OCI-LY7 (cell line): ENCODE measurements at regions not wholly inside any gene's neighbourhood (a gene's known extent, or its start where the extent isn't known, plus 50 kb on each side); places are given as distances from the start of the nearest gene placed in this dataset.

Experiments
- BruUV-seq: library from RNA; stranded (reverse); fragments of 400-500 nt; replicated peaks from 2 replicates; lab custom pipeline; 2021; lab: Mats Ljungman, UMichigan
- CTCF ChIA-PET: fragments of 300-600 bp; sonication (Branson Sonifier 250); formaldehyde crosslinking; loops from one replicate; lab custom pipeline; 2022; ENCODE audit warnings: antibody characterized with exemption; ENCODE audit not compliant: unreplicated experiment; lab: Charles Lee
- POLR2A ChIA-PET: fragments of 300-600 bp; sonication (Branson Sonifier 250); formaldehyde crosslinking; loops from one replicate; lab custom pipeline; 2022; ENCODE audit warnings: antibody characterized with exemption; lab: Charles Lee
- DNase-seq: peaks from one replicate; pipeline ENCODE4 v3.0.0-alpha.2; 2015; ENCODE audit warnings: low spot score
- H2AFZ ChIP-seq: fragments of 200-600 bp; sonication (generic), shearing (Covaris generic); 2 replicates; pipeline ENCODE4 v1.6.1; 2014; ENCODE audit warnings: mild to moderate bottlenecking, antibody characterized with exemption, low read length, moderate library complexity
- H3K27ac ChIP-seq: fragments of 200-600 bp; sonication (generic); 2 replicates; pipeline ENCODE4 v1.5.1; 2014; ENCODE audit warnings: mixed run types, low read depth, mild to moderate bottlenecking, moderate library complexity, low read length, inconsistent platforms; ENCODE audit not compliant: poor library complexity, severe bottlenecking
- H3K36me3 ChIP-seq: fragments of 200-600 bp; sonication (generic); 2 replicates; pipeline ENCODE4 v1.6.1; 2014; ENCODE audit warnings: mild to moderate bottlenecking, antibody characterized with exemption, low read length, moderate library complexity, mixed read lengths; ENCODE audit not compliant: insufficient read depth
- H3K4me1 ChIP-seq: fragments of 200-600 bp; sonication (generic); 2 replicates; pipeline ENCODE4 v1.5.1; 2014; ENCODE audit warnings: mild to moderate bottlenecking, low read length; ENCODE audit not compliant: insufficient read depth, poor library complexity, severe bottlenecking
- H3K4me2 ChIP-seq: fragments of 200-600 bp; sonication (generic); 2 replicates; pipeline ENCODE4 v1.6.1; 2014; ENCODE audit warnings: mild to moderate bottlenecking, low read length
- H3K4me3 ChIP-seq: fragments of 200-600 bp; sonication (generic); 2 replicates; pipeline ENCODE4 v1.5.1; 2014; ENCODE audit warnings: mild to moderate bottlenecking, low read depth, low read length; ENCODE audit not compliant: poor library complexity, severe bottlenecking
- H3K79me2 ChIP-seq: fragments of 200-600 bp; sonication (generic); 2 replicates; pipeline ENCODE4 v1.6.1; 2016; ENCODE audit warnings: low read depth, mild to moderate bottlenecking, low read length, moderate library complexity, mixed read lengths; ENCODE audit not compliant: insufficient read depth
- H3K9me2 ChIP-seq: fragments of 200-600 bp; sonication (generic); 2 replicates; pipeline ENCODE4 v1.6.1; 2016; ENCODE audit warnings: mild to moderate bottlenecking, low read length, mixed read lengths; ENCODE audit not compliant: insufficient read depth
- H3K9me3 ChIP-seq: fragments of 200-600 bp; sonication (generic); 2 replicates; pipeline ENCODE4 v1.6.1; 2014; ENCODE audit warnings: mild to moderate bottlenecking, mixed run types, low read length, mixed read lengths
- H4K20me1 ChIP-seq: fragments of 200-600 bp; sonication (generic); 2 replicates; pipeline ENCODE4 v1.6.1; 2014; ENCODE audit warnings: mild to moderate bottlenecking, antibody characterized with exemption, low read length, moderate library complexity, mixed read lengths; ENCODE audit not compliant: insufficient read depth
- EZH2phosphoT487 ChIP-seq: fragments of 200-600 bp; sonication (generic); IDR thresholded peaks from 2 replicates; pipeline ENCODE4 v1.6.1; 2018; ENCODE audit warnings: low read depth, borderline replicate concordance, mild to moderate bottlenecking, mixed run types, antibody characterized with exemption, low read length, moderate library complexity, mixed read lengths
- intact Hi-C: fragments of 100-400 bp; cut with micrococcal nuclease; formaldehyde crosslinking; loops from one replicate; pipeline ENCODE4 v1.10.0; 2022; ENCODE audit not compliant: unreplicated experiment
- TF ChIP-seq, protein P1 (sequence below): fragments of 200-600 bp; sonication (generic); conservative IDR thresholded peaks from 2 replicates; pipeline ENCODE4 v1.5.1; 2014; ENCODE audit warnings: mild to moderate bottlenecking, antibody characterized with exemption, low read length, moderate library complexity, mixed read lengths

DNA sequence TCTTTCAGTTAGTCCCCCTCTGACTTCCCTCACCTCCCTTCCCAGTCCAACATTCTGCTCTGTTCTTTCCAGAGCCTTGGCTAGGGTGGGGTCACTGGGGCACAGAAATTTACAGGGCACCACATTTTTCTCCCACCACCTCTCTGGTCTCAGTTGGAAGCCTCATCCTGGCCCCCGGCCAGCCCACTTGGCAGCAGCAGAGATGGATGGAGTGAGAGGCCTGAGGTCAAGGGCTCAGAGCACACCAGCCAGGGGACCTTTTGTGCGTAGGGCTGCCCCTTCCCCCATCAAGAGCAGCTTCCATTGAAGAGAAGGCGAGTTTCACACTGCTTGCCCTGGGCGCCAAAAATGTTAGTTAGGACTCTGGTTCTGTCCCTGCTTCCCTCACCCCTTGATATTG is 230.9 kb downstream of the SOX3 start:
- POLR2A ChIA-PET = no interaction called here
- H3K4me3 ChIP-seq = no peak overlapping the region

DNA sequence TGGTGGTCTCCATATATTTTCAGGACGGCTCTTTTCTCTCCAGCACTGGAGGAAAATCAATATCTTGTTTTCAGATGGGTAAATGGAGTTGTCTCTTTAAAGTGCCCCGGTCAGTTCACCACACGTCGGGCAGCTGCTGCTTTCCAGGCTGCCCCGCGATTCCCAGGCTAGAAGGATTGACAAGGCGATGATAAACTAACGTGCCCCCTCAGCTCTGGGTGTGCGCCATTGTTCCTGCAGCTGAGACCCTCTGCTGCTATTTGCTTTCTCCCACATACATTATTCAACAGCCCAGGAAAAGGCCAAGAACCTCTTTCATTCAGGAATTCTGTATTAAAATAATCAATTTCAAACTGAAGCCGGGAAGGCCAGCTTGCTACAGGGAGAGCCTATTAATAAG is 254.5 kb downstream of the SOX3 start:
- Histone ChIP-seq H3K4me3 (no peak overlapping the region), H3K27ac (no peak overlapping the region), H3K9me3 (no peaks in the 10 kb centered on the region), H4K20me1 (no peaks in the 10 kb centered on the region), H3K9me2 (no peaks in the 10 kb centered on the region), H3K36me3 (no peaks in the 10 kb centered on the region), H3K4me2 (no peak overlapping the region), H3K4me1 (no peaks in the 10 kb centered on the region), H2AFZ (no peak overlapping the region), H3K79me2 (no peaks in the 10 kb centered on the region)
- CTCF ChIA-PET = no interaction called here
- BruUV-seq = no TSS peak
- intact Hi-C loops = no loop called here
- POLR2A ChIA-PET = no interaction called here
- DNase-seq = no peak
- no peak for TF ChIP-seq EZH2phosphoT487
- TF ChIP-seq, protein P1, sequence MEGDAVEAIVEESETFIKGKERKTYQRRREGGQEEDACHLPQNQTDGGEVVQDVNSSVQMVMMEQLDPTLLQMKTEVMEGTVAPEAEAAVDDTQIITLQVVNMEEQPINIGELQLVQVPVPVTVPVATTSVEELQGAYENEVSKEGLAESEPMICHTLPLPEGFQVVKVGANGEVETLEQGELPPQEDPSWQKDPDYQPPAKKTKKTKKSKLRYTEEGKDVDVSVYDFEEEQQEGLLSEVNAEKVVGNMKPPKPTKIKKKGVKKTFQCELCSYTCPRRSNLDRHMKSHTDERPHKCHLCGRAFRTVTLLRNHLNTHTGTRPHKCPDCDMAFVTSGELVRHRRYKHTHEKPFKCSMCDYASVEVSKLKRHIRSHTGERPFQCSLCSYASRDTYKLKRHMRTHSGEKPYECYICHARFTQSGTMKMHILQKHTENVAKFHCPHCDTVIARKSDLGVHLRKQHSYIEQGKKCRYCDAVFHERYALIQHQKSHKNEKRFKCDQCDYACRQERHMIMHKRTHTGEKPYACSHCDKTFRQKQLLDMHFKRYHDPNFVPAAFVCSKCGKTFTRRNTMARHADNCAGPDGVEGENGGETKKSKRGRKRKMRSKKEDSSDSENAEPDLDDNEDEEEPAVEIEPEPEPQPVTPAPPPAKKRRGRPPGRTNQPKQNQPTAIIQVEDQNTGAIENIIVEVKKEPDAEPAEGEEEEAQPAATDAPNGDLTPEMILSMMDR = no peak

More for the DNA sequence above, 230.9 kb downstream of the SOX3 start:
- H3K27ac ChIP-seq = no peak overlapping the region
- H3K4me1 ChIP-seq = no peaks in the 10 kb centered on the region
- no peaks in the 10 kb centered on the region for H3K9me2 ChIP-seq
- CTCF ChIA-PET = no interaction called here
- no peak overlapping the region for H2AFZ ChIP-seq
- no peak overlapping the region for H3K4me2 ChIP-seq
- TF ChIP-seq, protein P1 = no peak
- no peak for TF ChIP-seq EZH2phosphoT487
- H3K9me3 ChIP-seq = no peaks in the 10 kb centered on the region
- no TSS peak for BruUV-seq
- no peak for DNase-seq
- no peaks in the 10 kb centered on the region for H3K36me3 ChIP-seq
- intact Hi-C loops = no loop called here
- H4K20me1 ChIP-seq = no peaks in the 10 kb centered on the region
- H3K79me2 ChIP-seq = no peaks in the 10 kb centered on the region

DNA sequence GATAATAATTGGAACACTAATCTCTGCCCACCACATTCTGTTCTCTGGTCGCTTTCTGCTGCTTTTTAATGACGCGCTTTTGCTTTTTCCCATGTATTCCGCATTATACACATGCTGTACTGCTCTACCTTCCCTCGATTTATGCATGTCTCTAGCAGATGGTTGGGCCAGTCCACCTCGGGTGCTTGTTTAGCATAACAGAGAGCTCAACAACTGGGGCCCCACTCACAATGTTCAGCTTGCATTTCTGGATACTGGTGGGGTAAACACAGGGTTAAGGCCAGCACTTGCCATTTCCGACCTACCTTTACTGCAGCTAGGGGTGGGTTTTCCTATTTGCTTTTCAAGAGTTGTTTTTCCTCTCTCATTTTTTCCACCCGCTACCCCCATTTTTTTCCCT is 255.8 kb downstream of the SOX3 start:
- intact Hi-C loops = no loop called here
- H3K9me2 ChIP-seq = no peaks in the 10 kb centered on the region

More for the DNA sequence above, 255.8 kb downstream of the SOX3 start:
- Histone ChIP-seq H3K79me2 (no peaks in the 10 kb centered on the region), H3K36me3 (no peaks in the 10 kb centered on the region), H3K4me3 (no peak overlapping the region), H4K20me1 (no peaks in the 10 kb centered on the region), H3K4me2 (no peak overlapping the region), H3K27ac (no peak overlapping the region), H3K9me3 (no peaks in the 10 kb centered on the region), H3K4me1 (no peaks in the 10 kb centered on the region), H2AFZ (no peak overlapping the region)
- no peak for DNase-seq
- ChIA-PET CTCF (no interaction called here), POLR2A (no interaction called here)
- no TSS peak for BruUV-seq
- TF ChIP-seq, protein P1 = no peak
- TF ChIP-seq EZH2phosphoT487 = no peak
